ENCODE measurements at regions not wholly inside any gene's neighbourhood (a gene's known extent, or its start where the extent isn't known, plus 50 kb on each side); places are given as distances from the start of the nearest gene placed in this dataset.

DNA sequence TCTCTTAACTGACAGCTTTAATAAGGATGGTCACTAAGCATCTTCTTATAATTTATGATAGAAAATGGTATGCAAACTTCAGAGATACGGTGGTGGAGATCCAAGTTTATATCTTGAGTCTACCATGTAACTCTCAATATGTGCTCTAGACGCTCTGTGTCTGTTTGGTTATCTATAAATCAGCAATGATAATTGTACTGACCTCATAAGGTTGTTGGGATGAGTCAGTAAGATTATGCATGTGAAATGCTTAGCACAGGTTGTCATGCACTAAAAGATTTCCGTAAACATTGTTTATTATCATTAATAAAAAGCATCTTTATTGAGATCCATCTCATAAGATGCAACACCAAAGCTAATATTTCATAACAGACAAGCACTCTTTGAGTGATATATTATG is 1094.9 kb upstream of the EEF2KMT start:
- no peak overlapping the region for H3K9ac ChIP-seq (ENCODE audit: insufficient read depth in 1 of 2, low read length in 2 of 2)
- H3K27me3 ChIP-seq (ENCODE audit: control insufficient read depth in 3 of 3, insufficient read depth in 3 of 3, low read length in 2 of 3): no peaks in the 10 kb centered on the region
- no peak for ATAC-seq (ENCODE audit: insufficient read depth, low FRiP score)

DNA sequence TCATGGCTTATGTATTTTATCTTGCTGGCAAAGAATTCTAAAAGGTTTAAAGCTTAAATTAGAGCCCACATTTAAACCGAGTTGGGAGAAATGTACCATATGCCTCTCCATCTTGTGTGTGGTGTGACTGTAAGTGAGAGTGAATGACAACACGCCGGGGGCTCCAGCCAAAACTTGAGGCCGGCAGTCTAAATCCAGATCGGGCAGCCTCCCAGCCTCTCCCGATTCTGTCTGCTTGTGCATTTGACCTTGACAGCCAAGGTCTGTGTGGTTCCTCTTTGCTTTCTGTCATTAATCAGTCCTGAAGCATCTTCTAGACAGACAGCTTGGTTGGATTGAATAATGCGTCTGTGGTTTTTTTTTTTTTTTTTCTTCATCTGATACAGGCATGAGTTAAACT is 1093.2 kb upstream of the EEF2KMT start:
- H3K4me1 ChIP-seq (ENCODE audit: control insufficient read depth in 5 of 5, insufficient read depth in 5 of 5, low read length in 5 of 5): no peaks in the 10 kb centered on the region
- WGBS, 2 donors: 85 to 89% methylated on average over 7 of the region's 7 CpGs
- peaks cover 0 to 4% (median 0%) of the 10 kb centered on the region in 4 donors for H3K9me3 ChIP-seq (ENCODE audit: control insufficient read depth in 4 of 4, insufficient read depth in 3 of 4, low read length in 3 of 4)
- no peak overlapping the region for H3K9ac ChIP-seq (ENCODE audit: insufficient read depth in 1 of 2, low read length in 2 of 2)
- TF ChIP-seq, protein P1, sequence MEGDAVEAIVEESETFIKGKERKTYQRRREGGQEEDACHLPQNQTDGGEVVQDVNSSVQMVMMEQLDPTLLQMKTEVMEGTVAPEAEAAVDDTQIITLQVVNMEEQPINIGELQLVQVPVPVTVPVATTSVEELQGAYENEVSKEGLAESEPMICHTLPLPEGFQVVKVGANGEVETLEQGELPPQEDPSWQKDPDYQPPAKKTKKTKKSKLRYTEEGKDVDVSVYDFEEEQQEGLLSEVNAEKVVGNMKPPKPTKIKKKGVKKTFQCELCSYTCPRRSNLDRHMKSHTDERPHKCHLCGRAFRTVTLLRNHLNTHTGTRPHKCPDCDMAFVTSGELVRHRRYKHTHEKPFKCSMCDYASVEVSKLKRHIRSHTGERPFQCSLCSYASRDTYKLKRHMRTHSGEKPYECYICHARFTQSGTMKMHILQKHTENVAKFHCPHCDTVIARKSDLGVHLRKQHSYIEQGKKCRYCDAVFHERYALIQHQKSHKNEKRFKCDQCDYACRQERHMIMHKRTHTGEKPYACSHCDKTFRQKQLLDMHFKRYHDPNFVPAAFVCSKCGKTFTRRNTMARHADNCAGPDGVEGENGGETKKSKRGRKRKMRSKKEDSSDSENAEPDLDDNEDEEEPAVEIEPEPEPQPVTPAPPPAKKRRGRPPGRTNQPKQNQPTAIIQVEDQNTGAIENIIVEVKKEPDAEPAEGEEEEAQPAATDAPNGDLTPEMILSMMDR (IDR thresholded peaks at IDR 0.05; ENCODE audit: control extremely low read depth, extremely low read depth): no peak
- no peak overlapping the region for H3K4me3 ChIP-seq
- H3K27me3 ChIP-seq (ENCODE audit: control insufficient read depth in 3 of 3, insufficient read depth in 3 of 3, low read length in 2 of 3): no peaks in the 10 kb centered on the region
- H3K36me3 ChIP-seq (ENCODE audit: control insufficient read depth in 4 of 4, insufficient read depth in 4 of 4, low read length in 4 of 4): no peaks in the 10 kb centered on the region
- no peak overlapping the region for H3K27ac ChIP-seq (ENCODE audit: low read depth in 1 of 2, low read length in 1 of 2)
- ATAC-seq (ENCODE audit: insufficient read depth, low FRiP score) (no peak), DNase-seq (no peak)

More for the DNA sequence above, 1094.9 kb upstream of the EEF2KMT start:
- 80 to 83% methylated on average over 3 of the region's 3 CpGs for WGBS, 2 donors
- Histone ChIP-seq H3K4me1 (ENCODE audit: control insufficient read depth in 5 of 5, insufficient read depth in 5 of 5, low read length in 5 of 5) (no peaks in the 10 kb centered on the region), H3K4me3 (no peak overlapping the region), H3K27ac (ENCODE audit: low read depth in 1 of 2, low read length in 1 of 2) (no peak overlapping the region), H3K36me3 (ENCODE audit: control insufficient read depth in 4 of 4, insufficient read depth in 4 of 4, low read length in 4 of 4) (no peaks in the 10 kb centered on the region), H3K9me3 (ENCODE audit: control insufficient read depth in 4 of 4, insufficient read depth in 3 of 4, low read length in 3 of 4) (peaks cover 0 to 2% (median 0%) of the 10 kb centered on the region in 4 donors)
- TF ChIP-seq, protein P1 (IDR thresholded peaks at IDR 0.05; ENCODE audit: control extremely low read depth, extremely low read depth): no peak
- no peak for DNase-seq

DNA sequence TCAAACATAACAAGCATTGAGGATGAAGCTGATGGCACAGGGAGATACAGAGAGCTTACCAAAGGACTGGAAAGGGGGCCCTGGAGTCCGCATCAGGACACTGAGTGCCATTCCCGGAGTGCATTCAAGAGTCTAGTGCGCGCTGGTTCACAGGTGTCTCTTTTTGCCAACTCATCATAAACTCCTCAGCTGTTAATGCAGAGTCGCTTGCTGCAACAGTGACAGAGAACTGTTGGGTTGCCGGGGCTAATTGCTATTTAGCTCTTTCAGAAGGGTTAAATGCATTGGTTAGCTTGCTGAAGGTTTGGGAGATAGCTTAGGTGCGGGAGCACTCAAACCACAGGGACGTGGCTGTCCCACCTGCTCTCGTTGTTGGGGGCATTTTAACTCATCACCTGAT is 1091.6 kb upstream of the EEF2KMT start:
- Histone ChIP-seq H3K4me3 (no peak overlapping the region), H3K27me3 (ENCODE audit: control insufficient read depth in 3 of 3, insufficient read depth in 3 of 3, low read length in 2 of 3) (no peaks in the 10 kb centered on the region), H3K4me1 (ENCODE audit: control insufficient read depth in 5 of 5, insufficient read depth in 5 of 5, low read length in 5 of 5) (no peaks in the 10 kb centered on the region), H3K27ac (ENCODE audit: low read depth in 1 of 2, low read length in 1 of 2) (no peak overlapping the region), H3K9me3 (ENCODE audit: control insufficient read depth in 4 of 4, insufficient read depth in 3 of 4, low read length in 3 of 4) (peaks cover 0 to 4% (median 0%) of the 10 kb centered on the region in 4 donors), H3K36me3 (ENCODE audit: control insufficient read depth in 4 of 4, insufficient read depth in 4 of 4, low read length in 4 of 4) (no peaks in the 10 kb centered on the region), H3K9ac (ENCODE audit: insufficient read depth in 1 of 2, low read length in 2 of 2) (no peak overlapping the region)
- no peak for ATAC-seq (ENCODE audit: insufficient read depth, low FRiP score)
- DNase-seq: no peak
- TF ChIP-seq, protein P1 (IDR thresholded peaks at IDR 0.05; ENCODE audit: control extremely low read depth, extremely low read depth): no peak
- 82 to 86% methylated on average over 9 of the region's 9 CpGs for WGBS, 2 donors

DNA sequence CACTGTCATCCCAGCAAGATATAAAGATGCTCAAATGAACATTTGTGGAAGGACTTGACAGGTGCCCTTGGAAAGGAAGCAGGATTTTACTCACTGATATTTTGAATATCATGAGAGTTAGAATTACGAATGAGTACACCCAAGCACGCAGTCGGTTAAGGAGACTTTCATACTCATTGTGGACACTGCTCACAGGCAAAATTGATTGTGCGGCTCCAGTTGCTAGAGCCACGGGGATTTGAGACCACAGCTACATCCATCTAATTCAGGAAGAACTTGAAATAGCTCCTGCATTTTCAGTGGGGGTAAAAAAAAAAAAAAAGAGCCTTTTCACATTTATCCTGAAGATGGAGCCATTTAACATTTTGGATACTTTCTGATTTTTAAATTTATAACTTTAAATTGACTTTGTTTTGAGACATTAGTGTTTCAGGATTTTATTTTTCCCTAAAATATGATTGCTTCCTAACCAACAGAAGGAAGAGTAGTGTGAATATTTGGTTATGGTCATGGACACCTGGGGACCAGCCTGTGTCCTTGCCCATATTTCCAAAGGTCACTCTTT is 1080.1 kb upstream of the EEF2KMT start:
- H3K27me3 ChIP-seq (ENCODE audit: control insufficient read depth in 3 of 3, insufficient read depth in 3 of 3, low read length in 2 of 3): no peaks in the 10 kb centered on the region
- H3K36me3 ChIP-seq (ENCODE audit: control insufficient read depth in 4 of 4, insufficient read depth in 4 of 4, low read length in 4 of 4): no peaks in the 10 kb centered on the region
- ATAC-seq (ENCODE audit: insufficient read depth, low FRiP score): no peak
- H3K9ac ChIP-seq (ENCODE audit: insufficient read depth in 1 of 2, low read length in 2 of 2): no peak overlapping the region
- no peak overlapping the region for H3K4me3 ChIP-seq
- H3K27ac ChIP-seq (ENCODE audit: low read depth in 1 of 2, low read length in 1 of 2): no peak overlapping the region
- no peaks in the 10 kb centered on the region for H3K4me1 ChIP-seq (ENCODE audit: control insufficient read depth in 5 of 5, insufficient read depth in 5 of 5, low read length in 5 of 5)
- no peak for DNase-seq
- 79 to 81% methylated on average over 5 of the region's 5 CpGs for WGBS, 2 donors
- TF ChIP-seq, protein P1 (IDR thresholded peaks at IDR 0.05; ENCODE audit: control extremely low read depth, extremely low read depth): no peak
- no peaks in the 10 kb centered on the region for H3K9me3 ChIP-seq (ENCODE audit: control insufficient read depth in 4 of 4, insufficient read depth in 3 of 4, low read length in 3 of 4)

Data from lung (tissue), 11 donors.